ENCODE measurements at regions not wholly inside any gene's neighbourhood (a gene's known extent, or its start where the extent isn't known, plus 50 kb on each side); places are given as distances from the start of the nearest gene placed in this dataset.
"Not testable (repeated sequence)": the region's sequence is repeated elsewhere in the genome, so short reads cannot be mapped to it uniquely, and the experiment has no call there.

DNA sequence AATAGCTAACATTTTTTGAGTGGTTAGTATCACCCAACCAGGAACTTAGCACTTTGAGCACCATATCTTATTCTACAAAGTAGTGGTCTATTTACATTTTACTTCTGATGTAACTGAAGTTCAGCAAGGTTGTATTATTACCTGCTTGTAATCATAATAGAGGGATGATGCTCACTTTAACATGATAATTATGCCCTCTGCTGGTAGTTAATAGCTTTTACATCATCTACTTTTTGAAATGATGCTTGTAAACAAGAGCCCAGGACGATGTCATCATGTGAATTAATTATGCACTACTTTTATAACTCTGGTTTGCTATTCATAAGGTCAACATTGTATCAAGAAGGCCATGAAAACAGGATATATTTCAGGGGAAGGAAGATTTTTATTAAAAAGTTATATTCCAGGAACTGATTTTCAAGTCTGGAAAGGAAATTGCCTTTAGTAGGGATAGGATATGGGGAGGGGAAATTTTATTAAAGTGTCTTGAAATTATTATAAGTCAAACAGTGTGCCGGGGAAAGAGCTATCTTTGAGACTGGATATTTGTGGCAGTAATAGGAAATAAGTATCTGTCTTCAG lies 80.3 kb upstream of the SCIN start:
- no peaks in the 10 kb centered on the region for H3K27me3 ChIP-seq (ENCODE audit: insufficient read depth, low read length)

DNA sequence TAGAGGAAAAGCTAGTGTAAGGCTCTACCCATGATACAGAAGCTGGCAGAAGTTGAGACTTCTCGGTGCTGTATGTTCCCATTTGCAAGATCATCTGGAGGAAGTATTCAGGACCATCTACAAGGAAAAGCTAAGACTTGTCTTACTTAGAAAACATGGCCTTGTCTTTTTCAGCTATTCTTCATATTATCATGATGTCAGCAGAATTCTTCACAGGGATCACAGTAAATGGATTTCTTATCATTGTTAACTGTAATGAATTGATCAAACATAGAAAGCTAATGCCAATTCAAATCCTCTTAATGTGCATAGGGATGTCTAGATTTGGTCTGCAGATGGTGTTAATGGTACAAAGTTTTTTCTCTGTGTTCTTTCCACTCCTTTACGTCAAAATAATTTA lies 79.6 kb upstream of the SCIN start:
- 94% methylated on average over 2 of the region's 2 CpGs for WGBS
- no peaks in the 10 kb centered on the region for H3K9me3 ChIP-seq (ENCODE audit: insufficient read depth, low read depth, low read length)

More for the DNA sequence above, 80.3 kb upstream of the SCIN start:
- H3K36me3 ChIP-seq (ENCODE audit: insufficient read depth, low read length): no peaks in the 10 kb centered on the region
- H3K9me3 ChIP-seq (ENCODE audit: insufficient read depth, low read depth, low read length): no peaks in the 10 kb centered on the region
- H3K4me3 ChIP-seq (ENCODE audit: low read length): no peak overlapping the region
- WGBS: 43% methylated on average over 2 of the region's 2 CpGs
- H3K9ac ChIP-seq (ENCODE audit: low read depth, low read length): no peak overlapping the region
- H3K27ac ChIP-seq (ENCODE audit: low read depth, low read length): no peak overlapping the region
- peaks cover 13% of the 10 kb centered on the region; the same call in 1 of the 2 replicates for H3K4me1 ChIP-seq (ENCODE audit: insufficient read depth, low read length)

GRCh38 chr7:12491526-12491925 lies 79.0 kb upstream of the SCIN start:
- no peaks in the 10 kb centered on the region for H3K36me3 ChIP-seq (ENCODE audit: insufficient read depth, low read length)
- no peak overlapping the region for H3K27ac ChIP-seq (ENCODE audit: low read depth, low read length)
- H3K27me3 ChIP-seq (ENCODE audit: insufficient read depth, low read length): no peaks in the 10 kb centered on the region
- H3K9ac ChIP-seq (ENCODE audit: low read depth, low read length): no peak overlapping the region
- H3K4me3 ChIP-seq (ENCODE audit: low read length): no peak overlapping the region
- peaks cover 13% of the 10 kb centered on the region; the same call in 1 of the 2 replicates for H3K4me1 ChIP-seq (ENCODE audit: insufficient read depth, low read length)
- no peaks in the 10 kb centered on the region for H3K9me3 ChIP-seq (ENCODE audit: insufficient read depth, low read depth, low read length)
- 69% methylated on average over 2 of the region's 3 CpGs for WGBS

More for the DNA sequence above, 79.6 kb upstream of the SCIN start:
- H3K4me3 ChIP-seq (ENCODE audit: low read length): no peak overlapping the region
- H3K36me3 ChIP-seq (ENCODE audit: insufficient read depth, low read length): no peaks in the 10 kb centered on the region
- H3K27me3 ChIP-seq (ENCODE audit: insufficient read depth, low read length): no peaks in the 10 kb centered on the region
- H3K4me1 ChIP-seq (ENCODE audit: insufficient read depth, low read length): peaks cover 13% of the 10 kb centered on the region; the same call in 1 of the 2 replicates
- H3K9ac ChIP-seq (ENCODE audit: low read depth, low read length): no peak overlapping the region
- no peak overlapping the region for H3K27ac ChIP-seq (ENCODE audit: low read depth, low read length)

DNA sequence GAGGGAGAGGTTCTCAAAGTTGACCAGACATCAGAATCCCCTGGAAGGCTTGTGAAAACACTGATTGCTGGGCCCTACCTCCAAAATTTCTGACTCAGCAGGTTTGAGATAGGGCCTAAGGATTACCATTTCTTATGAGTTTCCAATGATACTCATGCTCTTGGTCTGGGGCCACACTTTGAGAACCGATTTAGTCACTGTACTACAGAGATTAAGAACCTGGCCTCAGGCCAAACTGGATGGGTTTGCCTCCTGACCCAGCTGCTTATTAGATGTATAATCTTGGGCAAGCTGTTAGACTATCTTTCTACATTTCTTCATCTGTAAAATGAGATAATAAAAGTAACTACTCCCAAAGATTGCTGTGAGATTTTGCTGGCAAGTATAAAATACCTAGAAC lies 77.1 kb upstream of the SCIN start:
- WGBS: 83% methylated on average over 1 of the region's 1 CpG
- no peak overlapping the region for H3K4me3 ChIP-seq (ENCODE audit: low read length)
- no peak overlapping the region for H3K9ac ChIP-seq (ENCODE audit: low read depth, low read length)
- no peak overlapping the region for H3K27ac ChIP-seq (ENCODE audit: low read depth, low read length)
- H3K9me3 ChIP-seq (ENCODE audit: insufficient read depth, low read depth, low read length): no peaks in the 10 kb centered on the region
- H3K4me1 ChIP-seq (ENCODE audit: insufficient read depth, low read length): peaks cover 13% of the 10 kb centered on the region; the same call in 1 of the 2 replicates
- H3K36me3 ChIP-seq (ENCODE audit: insufficient read depth, low read length): no peaks in the 10 kb centered on the region
- H3K27me3 ChIP-seq (ENCODE audit: insufficient read depth, low read length): no peaks in the 10 kb centered on the region

- WGBS: 100% methylated on average over 2 of the region's 2 CpGs
These were observed 76.4 kb upstream of the SCIN start for GRCh38 chr7:12493863-12494686.

DNA sequence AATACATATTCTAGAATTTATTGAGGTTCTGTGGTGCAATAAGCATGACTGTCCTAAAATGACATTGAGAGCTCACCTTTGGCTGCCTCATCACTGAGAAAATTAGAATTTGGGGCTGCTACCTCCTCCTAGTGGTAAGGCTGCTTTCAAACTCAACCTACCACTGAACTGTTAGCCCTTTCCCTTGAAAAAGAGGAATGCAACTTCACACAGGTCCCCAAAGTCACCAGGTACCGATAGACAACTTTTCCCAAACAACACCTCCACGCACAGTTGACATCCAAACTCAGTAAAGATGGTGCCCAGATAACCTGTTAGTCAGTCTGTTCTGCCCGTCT lies 75.9 kb upstream of the SCIN start:
- Histone ChIP-seq H3K27ac (ENCODE audit: low read depth, low read length) (no peak overlapping the region), H3K4me1 (ENCODE audit: insufficient read depth, low read length) (peaks cover 9% of the 10 kb centered on the region; the same call in 1 of the 2 replicates), H3K9me3 (ENCODE audit: insufficient read depth, low read depth, low read length) (no peaks in the 10 kb centered on the region), H3K27me3 (ENCODE audit: insufficient read depth, low read length) (no peaks in the 10 kb centered on the region), H3K9ac (ENCODE audit: low read depth, low read length) (no peak overlapping the region), H3K36me3 (ENCODE audit: insufficient read depth, low read length) (no peaks in the 10 kb centered on the region), H3K4me3 (ENCODE audit: low read length) (no peak overlapping the region)
- 89% methylated on average over 3 of the region's 3 CpGs for WGBS

More at GRCh38 chr7:12493863-12494686, 76.4 kb upstream of the SCIN start:
- H3K27ac ChIP-seq (ENCODE audit: low read depth, low read length): no peak overlapping the region
- no peaks in the 10 kb centered on the region for H3K36me3 ChIP-seq (ENCODE audit: insufficient read depth, low read length)
- H3K9ac ChIP-seq (ENCODE audit: low read depth, low read length): no peak overlapping the region
- H3K4me3 ChIP-seq (ENCODE audit: low read length): no peak overlapping the region
- H3K9me3 ChIP-seq (ENCODE audit: insufficient read depth, low read depth, low read length): no peaks in the 10 kb centered on the region
- H3K4me1 ChIP-seq (ENCODE audit: insufficient read depth, low read length): peaks cover 13% of the 10 kb centered on the region; the same call in 1 of the 2 replicates
- H3K27me3 ChIP-seq (ENCODE audit: insufficient read depth, low read length): no peaks in the 10 kb centered on the region

GRCh38 chr7:12496901-12497674 lies 73.4 kb upstream of the SCIN start:
- not testable (repeated sequence) for H3K27me3 ChIP-seq (ENCODE audit: insufficient read depth, low read length); H3K9me3 ChIP-seq (ENCODE audit: insufficient read depth, low read depth, low read length); H3K27ac ChIP-seq (ENCODE audit: low read depth, low read length); H3K36me3 ChIP-seq (ENCODE audit: insufficient read depth, low read length); H3K4me1 ChIP-seq (ENCODE audit: insufficient read depth, low read length)
- peak overlapping the region; percentile 48 for H3K4me3 ChIP-seq (ENCODE audit: low read length)
- WGBS: 67% methylated on average over 27 of the region's 31 CpGs
- peak overlapping the region; percentile 60 for H3K9ac ChIP-seq (ENCODE audit: low read depth, low read length)

DNA sequence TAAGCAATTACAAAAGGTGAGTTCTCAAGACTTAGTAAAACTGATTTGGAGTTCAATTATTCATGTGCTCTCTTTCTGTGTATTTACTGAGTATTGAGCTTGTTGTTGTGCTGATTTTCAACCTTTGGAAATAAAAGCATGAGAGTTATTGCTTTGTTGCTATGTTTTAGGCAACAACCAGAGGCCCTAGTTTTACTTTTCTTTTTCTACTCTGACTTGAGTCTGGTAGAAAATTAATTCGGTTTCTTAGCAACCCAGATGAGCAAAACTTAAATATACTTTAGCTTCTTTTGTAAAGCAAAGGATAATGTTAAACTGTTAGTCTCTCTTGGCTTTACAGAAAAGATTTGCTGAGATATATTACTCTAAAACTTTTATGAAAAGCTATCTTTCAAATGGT lies 66.4 kb upstream of the SCIN start:
- peaks cover 12% of the 10 kb centered on the region for H3K4me1 ChIP-seq (ENCODE audit: insufficient read depth, low read length)
- H3K27ac ChIP-seq (ENCODE audit: low read depth, low read length): peak overlapping the region; percentile 34; the same call in 1 of the 2 replicates
- no peak overlapping the region for H3K4me3 ChIP-seq (ENCODE audit: low read length)
- no peak overlapping the region for H3K9ac ChIP-seq (ENCODE audit: low read depth, low read length)
- WGBS: no CpG with 5 or more reads among the region's 1 CpG
- no peaks in the 10 kb centered on the region for H3K36me3 ChIP-seq (ENCODE audit: insufficient read depth, low read length)
- no peaks in the 10 kb centered on the region for H3K9me3 ChIP-seq (ENCODE audit: insufficient read depth, low read depth, low read length)
- no peaks in the 10 kb centered on the region for H3K27me3 ChIP-seq (ENCODE audit: insufficient read depth, low read length)

DNA sequence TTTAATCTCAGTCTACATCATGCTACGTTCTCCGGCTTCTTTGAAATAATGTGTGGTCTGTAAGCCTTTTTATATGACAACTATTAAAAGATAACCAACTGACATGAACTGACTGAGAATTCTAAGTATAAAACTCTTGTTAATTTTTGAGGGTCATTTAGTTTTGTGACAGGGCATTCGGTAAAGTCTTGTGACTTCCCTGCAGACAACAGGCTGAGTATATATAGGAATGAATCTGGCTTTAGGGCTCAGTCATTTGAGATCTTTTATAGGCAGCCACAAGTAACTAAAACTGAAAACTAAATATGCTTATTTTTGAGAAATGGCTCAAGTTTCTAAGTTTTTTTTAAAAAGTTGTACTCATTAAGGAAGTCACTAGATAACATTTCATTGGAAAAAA lies 62.5 kb upstream of the SCIN start:
- whole genome bisulfite sequencing: 91% methylated on average over 1 of the region's 3 CpGs
- H3K36me3 ChIP-seq (ENCODE audit: insufficient read depth, low read length): no peaks in the 10 kb centered on the region
- H3K9ac ChIP-seq (ENCODE audit: low read depth, low read length): no peak overlapping the region
- H3K4me3 ChIP-seq (ENCODE audit: low read length): no peak overlapping the region
- H3K9me3 ChIP-seq (ENCODE audit: insufficient read depth, low read depth, low read length): no peaks in the 10 kb centered on the region
- peaks cover 12% of the 10 kb centered on the region for H3K4me1 ChIP-seq (ENCODE audit: insufficient read depth, low read length)
- no peak overlapping the region for H3K27ac ChIP-seq (ENCODE audit: low read depth, low read length)
- H3K27me3 ChIP-seq (ENCODE audit: insufficient read depth, low read length): no peaks in the 10 kb centered on the region

DNA sequence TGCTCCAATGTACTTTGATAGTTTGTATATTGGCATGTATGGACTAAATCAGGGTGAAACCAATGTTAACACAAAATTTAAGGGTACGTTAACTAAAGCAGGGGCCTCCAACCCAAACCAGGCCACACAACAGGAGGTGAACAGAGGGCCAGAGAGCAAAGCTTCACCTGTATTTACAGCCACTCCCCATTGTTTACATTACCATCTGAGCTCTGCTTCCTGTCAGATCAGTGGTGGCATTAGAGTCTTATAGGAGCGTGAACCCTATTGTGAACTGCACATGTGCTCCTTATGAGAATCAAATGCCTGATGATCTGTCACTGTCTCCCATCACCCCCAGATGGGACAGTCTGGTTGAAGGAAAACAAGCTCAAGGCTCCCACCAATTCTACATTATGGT lies 62.0 kb upstream of the SCIN start:
- Histone ChIP-seq H3K27me3 (ENCODE audit: insufficient read depth, low read length) (no peaks in the 10 kb centered on the region), H3K27ac (ENCODE audit: low read depth, low read length) (no peak overlapping the region), H3K9me3 (ENCODE audit: insufficient read depth, low read depth, low read length) (no peaks in the 10 kb centered on the region), H3K9ac (ENCODE audit: low read depth, low read length) (no peak overlapping the region), H3K4me3 (ENCODE audit: low read length) (no peak overlapping the region), H3K36me3 (ENCODE audit: insufficient read depth, low read length) (no peaks in the 10 kb centered on the region), H3K4me1 (ENCODE audit: insufficient read depth, low read length) (peaks cover 12% of the 10 kb centered on the region)
- WGBS: 93% methylated on average over 2 of the region's 2 CpGs

DNA sequence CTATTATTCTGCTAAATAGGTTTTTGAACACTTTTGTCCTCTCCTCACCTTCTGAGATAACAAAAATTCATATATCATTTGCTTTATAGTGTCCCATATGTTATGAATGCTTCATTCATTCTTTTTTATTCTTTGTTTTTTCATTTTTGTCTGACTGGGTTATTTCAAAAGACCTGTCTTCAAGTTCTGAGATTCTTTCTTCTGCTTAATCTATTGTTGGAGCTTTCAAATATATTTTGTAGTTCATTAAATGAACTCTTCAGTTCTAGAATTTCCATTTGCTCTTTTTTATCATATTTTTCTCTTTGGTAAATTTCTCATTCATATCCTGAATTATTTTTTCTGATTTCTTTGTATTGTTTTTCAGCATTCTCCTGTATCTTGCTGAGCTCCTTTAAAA lies 53.1 kb upstream of the SCIN start:
- Histone ChIP-seq H3K4me3 (ENCODE audit: low read length) (no peak overlapping the region), H3K9ac (ENCODE audit: low read depth, low read length) (no peak overlapping the region), H3K4me1 (ENCODE audit: insufficient read depth, low read length) (no peaks in the 10 kb centered on the region), H3K36me3 (ENCODE audit: insufficient read depth, low read length) (no peaks in the 10 kb centered on the region), H3K9me3 (ENCODE audit: insufficient read depth, low read depth, low read length) (no peaks in the 10 kb centered on the region; the same call in 1 of the 2 replicates), H3K27ac (ENCODE audit: low read depth, low read length) (no peak overlapping the region), H3K27me3 (ENCODE audit: insufficient read depth, low read length) (no peaks in the 10 kb centered on the region)

Data from HUES64 (cell line).